ENCODE measurements at regions not wholly inside any gene's neighbourhood (a gene's known extent, or its start where the extent isn't known, plus 50 kb on each side); places are given as distances from the start of the nearest gene placed in this dataset.

GRCh38 chr6:14786008-14786407 is 459.9 kb upstream of the JARID2 start:
- TF ChIP-seq, protein P1, sequence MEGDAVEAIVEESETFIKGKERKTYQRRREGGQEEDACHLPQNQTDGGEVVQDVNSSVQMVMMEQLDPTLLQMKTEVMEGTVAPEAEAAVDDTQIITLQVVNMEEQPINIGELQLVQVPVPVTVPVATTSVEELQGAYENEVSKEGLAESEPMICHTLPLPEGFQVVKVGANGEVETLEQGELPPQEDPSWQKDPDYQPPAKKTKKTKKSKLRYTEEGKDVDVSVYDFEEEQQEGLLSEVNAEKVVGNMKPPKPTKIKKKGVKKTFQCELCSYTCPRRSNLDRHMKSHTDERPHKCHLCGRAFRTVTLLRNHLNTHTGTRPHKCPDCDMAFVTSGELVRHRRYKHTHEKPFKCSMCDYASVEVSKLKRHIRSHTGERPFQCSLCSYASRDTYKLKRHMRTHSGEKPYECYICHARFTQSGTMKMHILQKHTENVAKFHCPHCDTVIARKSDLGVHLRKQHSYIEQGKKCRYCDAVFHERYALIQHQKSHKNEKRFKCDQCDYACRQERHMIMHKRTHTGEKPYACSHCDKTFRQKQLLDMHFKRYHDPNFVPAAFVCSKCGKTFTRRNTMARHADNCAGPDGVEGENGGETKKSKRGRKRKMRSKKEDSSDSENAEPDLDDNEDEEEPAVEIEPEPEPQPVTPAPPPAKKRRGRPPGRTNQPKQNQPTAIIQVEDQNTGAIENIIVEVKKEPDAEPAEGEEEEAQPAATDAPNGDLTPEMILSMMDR (IDR thresholded peaks at IDR 0.05; ENCODE audit: insufficient read depth, low read length, poor library complexity, severe bottlenecking), result no peak
- no peak for TF ChIP-seq EZH2phosphoT487 (conservative IDR thresholded peaks at IDR 0.05; ENCODE audit: low read length)
